Stimulated activated CD4-positive, alpha-beta T cell treated with anti-CD3 and anti-CD28 coated beads, Interleukin-15, amount 100 ng/mL, for 48 hours (primary cell): ENCODE measurements at regions not wholly inside any gene's neighbourhood (a gene's known extent, or its start where the extent isn't known, plus 50 kb on each side); places are given as distances from the start of the nearest gene placed in this dataset.

ENCODE experiments used
- DNase-seq, 2 donors: peaks; one replicate each; pipeline ENCODE4 v3.0.0-alpha.2; 2020; ENCODE audit warnings: low read depth in 2 of 2

DNA sequence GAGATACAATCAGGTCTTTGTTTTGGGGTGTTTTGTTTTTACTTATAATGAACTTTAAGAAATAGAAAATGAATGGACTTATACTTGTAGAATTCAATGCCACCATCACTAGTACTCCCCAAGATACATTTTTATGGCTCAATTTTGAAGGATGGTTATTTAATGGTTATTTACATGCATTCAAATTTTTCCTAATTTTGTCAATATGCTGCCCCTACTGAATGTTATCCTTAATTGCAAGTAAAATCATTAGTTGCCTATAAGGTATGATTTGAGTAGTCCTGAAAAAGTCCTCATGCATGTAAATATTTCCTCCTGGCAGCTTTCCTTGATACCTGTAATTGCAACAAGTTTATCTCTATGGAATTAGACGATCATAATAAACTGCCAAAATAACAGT, 391.2 kb downstream of the BCAT1 start:
- no peak for DNase-seq

- DNase-seq: no peak
Observed at GRCh38 chr12:24555730-24556129, 393.2 kb downstream of the BCAT1 start.

DNA sequence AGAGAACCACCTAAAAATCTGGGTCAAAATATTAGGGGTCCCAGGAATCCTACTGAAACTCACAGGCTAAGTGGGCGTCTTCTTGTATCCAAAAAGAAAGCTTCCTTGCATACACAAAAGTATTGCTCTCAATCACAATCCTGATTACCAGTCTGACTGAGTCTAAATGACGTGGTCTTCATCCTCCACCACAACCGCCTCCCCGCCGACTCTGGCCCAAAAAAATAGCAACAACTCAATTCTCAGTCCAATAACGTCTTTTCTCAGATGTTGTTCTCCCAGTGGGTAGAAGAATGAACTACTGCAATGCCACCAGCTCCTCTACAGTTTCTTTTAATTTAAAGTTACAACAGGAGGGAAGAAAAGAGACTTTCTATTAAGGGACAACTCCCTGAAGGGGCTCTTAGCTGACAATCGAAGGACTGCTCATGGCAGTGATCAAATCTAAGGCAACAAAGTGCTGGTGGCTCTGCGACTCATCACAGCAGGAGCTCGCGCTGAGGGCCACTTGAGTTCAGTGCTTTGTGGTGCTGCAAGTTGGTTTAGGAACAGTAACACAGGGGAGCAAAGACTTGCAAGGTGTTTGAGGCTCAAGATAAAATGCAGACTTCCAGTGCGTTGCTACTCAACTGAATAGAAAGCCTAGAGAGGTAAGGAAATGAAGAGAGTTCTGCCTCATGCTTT, 394.1 kb downstream of the BCAT1 start:
- DNase-seq: no peak

- DNase-seq: no peak
Observed at GRCh38 chr12:24553259-24553658, 395.6 kb downstream of the BCAT1 start.

DNA sequence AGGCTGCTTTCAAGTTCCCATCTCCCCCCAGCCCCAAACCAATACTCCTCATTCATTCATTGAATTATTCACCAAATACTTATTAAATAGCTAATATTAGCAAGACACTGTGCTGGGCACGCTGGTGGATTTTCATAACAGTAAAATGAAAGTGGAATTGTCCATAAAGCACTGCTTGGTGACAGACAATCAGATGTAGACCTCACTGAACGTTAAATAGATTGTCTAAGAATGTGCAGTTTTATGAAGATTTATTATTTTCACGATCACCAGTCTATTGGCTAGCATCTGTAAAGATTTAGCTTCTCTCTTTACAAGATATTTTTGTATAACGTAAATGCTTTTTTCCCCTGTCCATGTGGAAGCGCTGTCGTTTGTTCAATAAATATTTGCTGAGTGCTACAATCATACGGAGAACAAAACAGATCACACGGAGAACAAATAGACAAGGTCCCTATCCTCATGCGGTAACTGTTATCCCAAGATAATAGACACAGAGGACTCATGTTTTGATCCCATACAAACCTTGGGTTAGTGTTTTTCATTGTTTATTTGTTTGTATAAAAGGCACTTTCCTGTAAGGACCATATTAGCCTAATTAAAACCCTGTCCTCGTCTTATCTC, 397.6 kb downstream of the BCAT1 start:
- no peak for DNase-seq

DNA sequence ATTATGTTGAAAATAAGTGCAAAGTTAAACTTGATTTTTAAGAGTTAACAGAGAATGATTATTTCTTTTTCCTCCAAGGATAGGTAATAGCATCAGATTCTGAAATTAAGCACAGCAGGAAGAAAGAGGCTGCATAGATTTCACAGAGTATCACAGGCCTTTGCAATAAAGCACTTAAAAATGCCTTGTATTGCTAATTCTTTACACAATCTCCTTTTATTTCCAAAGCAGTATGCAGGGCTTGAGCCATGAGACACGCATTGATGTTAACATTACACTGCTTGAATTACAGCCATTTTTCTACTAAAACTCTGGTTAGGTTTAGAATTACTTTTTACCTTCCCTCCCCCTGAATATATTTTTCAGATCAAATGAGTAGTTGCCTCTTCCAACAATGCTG, 398.3 kb downstream of the BCAT1 start:
- DNase-seq: no peak

- no peak for DNase-seq
Observed at GRCh38 chr12:24546661-24547060, 402.2 kb downstream of the BCAT1 start.

DNA sequence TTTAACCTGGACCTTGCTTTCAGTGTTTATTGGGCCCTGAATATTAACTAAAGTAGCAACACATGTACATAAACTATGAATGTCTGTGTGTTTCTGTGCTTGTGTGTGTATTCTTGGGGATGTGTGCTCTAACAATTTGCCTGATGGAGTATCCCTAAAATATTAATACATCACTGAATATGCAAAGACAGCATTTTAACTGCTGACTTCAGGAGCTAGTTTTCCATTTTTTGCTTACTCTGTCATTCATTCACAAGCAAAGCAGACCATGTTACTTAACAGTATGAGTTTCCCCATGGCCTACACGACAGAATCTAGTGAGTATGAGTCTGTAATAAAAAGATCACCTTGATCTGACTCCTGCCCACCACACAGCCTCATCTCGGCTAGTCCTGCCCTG, 402.8 kb downstream of the BCAT1 start:
- no peak for DNase-seq

DNA sequence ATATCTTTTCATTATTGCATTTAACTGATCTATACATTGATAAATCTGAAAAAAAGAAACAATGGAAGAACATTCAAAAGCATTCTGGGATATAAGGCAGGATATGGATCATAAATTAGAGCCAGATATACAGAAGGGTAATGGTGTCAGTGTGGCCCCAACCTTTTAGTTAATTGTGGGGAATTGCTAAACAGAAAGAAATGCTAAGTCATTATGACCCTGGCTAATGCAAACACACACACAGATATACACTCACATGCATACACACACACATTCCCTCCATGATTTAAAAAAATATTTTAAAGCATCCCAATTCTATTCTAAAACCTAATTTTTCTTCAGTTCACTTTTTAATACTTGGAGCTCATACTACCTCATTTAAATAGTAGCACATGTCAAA, 404.5 kb downstream of the BCAT1 start:
- DNase-seq: no peak

- DNase-seq: no peak
Observed at GRCh38 chr12:24541193-24541871, 407.6 kb downstream of the BCAT1 start.

GRCh38 chr12:24539646-24540045, 409.3 kb downstream of the BCAT1 start:
- DNase-seq: no peak

- DNase-seq: no peak
Observed at GRCh38 chr12:24537083-24537860, 411.6 kb downstream of the BCAT1 start.

DNA sequence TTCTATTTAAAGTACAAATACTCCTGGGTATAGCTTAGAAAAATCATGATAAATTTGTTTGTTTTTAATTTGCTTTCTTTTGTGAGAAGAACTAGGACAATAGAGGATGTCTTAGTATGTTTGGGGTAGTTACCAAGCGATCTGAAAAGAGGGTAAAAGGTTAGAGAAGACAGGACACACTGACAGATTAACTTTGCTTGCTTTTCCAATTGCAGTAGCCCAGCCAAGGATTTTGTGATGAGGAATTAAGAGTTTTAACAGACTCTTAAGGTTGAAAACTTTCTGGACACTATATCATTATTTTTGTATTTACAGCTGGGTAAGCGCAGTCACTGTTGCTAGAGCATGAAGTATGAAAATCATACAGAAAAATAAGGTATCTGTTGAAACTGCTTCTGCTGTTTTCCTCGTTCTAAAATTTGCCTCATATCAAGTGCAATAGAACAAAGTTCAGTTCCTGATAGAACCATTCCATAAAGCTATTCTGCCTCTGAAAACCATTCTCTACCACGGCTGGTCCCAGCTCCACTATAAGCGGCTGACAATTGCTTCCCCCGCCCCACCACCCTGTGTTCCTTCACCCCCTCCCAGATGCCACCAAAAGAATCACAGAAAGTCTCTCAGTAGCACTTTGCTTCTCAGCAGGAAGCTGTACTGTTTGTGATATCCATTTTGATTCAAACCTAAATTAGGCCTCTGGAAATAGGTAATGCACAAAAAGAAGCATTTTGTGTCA, 413.4 kb downstream of the BCAT1 start:
- DNase-seq: no peak

- no peak for DNase-seq
Observed at GRCh38 chr12:24534622-24535021, 414.3 kb downstream of the BCAT1 start.

DNA sequence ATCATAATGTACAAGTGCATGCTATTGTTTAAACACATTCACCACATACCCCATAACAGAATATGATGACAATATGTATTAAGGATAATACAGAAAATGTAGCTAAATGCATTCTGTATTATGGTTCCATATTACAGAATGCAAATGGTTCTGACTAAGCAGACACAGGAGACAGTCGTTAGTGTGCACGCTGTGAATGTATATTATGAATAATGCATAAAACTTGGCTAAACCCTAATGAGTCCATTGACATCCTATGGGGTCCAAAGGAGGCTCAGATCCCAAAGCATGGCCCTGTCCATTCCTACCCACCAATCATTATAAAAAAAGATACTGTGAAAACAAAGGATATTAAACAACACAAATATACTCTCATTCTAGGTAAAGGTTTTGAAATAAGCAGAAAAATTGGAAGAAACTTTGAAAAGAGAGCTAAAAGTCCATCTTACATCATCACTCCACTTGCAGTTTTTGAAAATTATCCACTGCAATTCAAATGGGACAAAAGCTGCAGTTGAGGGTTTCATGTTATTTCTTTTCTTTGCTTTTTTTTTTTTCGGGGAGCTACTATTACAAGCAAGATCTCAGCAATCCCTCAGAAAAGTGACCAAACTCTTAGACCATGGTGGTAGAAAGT, 415.1 kb downstream of the BCAT1 start:
- DNase-seq: no peak

DNA sequence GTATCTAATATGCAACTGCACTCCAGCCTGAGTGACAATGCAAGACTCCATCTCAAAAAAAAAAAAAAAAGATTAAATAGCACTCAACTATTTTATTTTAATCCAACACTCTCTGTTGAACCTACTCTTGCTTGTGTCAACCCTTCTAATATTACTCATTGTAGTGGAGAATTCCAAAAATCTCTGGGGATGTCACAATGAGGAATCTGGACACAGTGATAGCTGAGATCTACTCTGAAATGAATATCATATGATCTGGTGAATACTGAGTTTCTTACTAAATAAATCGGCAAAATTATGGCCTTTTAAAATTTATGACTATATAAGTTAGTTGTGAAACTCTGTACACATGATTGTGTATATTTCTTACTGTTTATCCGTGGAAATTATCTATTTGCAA, 418.2 kb downstream of the BCAT1 start:
- DNase-seq: no peak

DNA sequence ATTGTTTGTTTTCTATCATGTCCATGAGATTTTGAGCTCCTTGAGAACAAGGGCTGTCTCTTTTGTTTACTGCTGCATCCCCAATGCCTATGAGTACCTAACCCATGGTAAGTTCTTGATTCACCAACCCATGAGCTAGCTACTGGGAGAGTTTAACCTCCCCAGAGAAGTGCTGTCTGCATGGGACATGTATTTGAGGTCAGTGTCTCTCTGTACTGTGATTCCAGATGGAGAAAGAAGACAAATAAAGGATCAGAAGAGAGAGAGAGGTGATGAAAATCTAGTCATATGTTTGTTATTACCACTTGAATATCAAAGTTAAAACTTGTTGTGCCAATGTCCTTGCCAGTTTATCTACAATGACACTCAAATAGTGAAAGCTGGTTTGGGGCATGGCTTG, 421.8 kb downstream of the BCAT1 start:
- DNase-seq: no peak

- DNase-seq: no peak
Observed at GRCh38 chr12:24522736-24523135, 426.2 kb downstream of the BCAT1 start.

DNA sequence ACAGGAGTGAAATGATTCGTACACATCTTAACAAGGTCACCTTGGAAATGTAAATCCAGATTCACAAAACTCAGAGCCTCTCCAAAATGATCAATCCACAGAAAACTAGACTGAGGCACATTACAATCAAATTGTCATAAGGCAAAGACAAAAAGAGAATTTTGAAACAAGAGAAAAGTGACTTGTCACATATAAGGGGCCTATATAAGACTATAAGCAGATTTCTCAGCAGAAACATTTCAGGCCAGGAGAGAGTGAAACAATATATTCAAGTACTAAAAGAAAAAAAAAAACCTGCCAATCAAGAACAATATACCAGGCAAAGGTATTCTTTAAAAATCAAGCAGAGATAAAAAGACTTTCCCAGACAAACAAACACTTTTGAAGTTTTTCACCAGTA, 429.1 kb downstream of the BCAT1 start:
- no peak for DNase-seq

- no peak for DNase-seq
Observed at GRCh38 chr12:24517000-24517399, 431.9 kb downstream of the BCAT1 start.

- DNase-seq: no peak
Observed at GRCh38 chr12:24510581-24511125, 438.2 kb downstream of the BCAT1 start.
